HPDE6-E6E7 (cell line): ENCODE measurements at regions not wholly inside any gene's neighbourhood (a gene's known extent, or its start where the extent isn't known, plus 50 kb on each side); places are given as distances from the start of the nearest gene placed in this dataset.

Experiments used
- DNase-seq: peaks from one replicate; pipeline ENCODE4 v3.0.0; 2011; ENCODE audit warnings: missing footprints; ENCODE audit errors: extremely low spot score

DNA sequence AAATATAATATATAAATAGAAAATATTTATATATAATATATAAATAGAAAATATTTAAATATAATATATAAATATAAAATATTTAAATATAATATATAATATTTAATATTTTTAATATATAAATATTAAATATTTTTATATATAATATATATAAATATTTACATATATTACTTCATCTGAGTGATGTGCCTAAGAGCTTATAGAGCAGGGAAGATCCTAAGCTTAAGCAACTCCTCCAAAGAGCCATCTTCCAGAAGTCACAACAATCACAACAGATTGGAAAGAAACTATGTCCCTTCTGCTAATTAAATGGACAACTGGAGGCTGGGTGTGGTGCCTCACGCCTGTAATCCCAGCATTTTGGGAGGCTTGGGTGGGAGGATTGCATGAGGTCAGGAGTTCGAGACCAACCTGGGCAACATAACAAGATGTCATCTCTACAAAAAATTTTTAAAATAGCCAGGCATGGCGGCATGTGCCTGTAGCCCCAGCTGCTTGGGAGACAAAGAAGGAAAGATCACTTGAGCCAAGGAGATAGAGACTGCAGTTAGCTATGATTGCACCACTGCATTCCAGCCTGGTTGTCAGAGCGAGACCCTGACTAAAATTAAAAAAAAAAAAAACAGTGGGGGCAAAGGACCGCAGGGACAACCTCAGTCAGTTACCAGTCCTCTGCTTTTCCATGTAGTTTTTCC is 198.7 kb downstream of the SKIDA1 start:
- DNase-seq = no peak

GRCh38 chr10:21318540-21319167 is 206.8 kb downstream of the SKIDA1 start:
- DNase-seq = no peak

GRCh38 chr10:21317902-21318301 is 207.6 kb downstream of the SKIDA1 start:
- no peak for DNase-seq

GRCh38 chr10:21315645-21316220 is 209.7 kb downstream of the SKIDA1 start:
- DNase-seq = no peak

- no peak for DNase-seq
Observed at GRCh38 chr10:21314906-21315644, 210.4 kb downstream of the SKIDA1 start.

- DNase-seq = no peak
Observed at GRCh38 chr10:21314111-21314626, 211.3 kb downstream of the SKIDA1 start.

DNA sequence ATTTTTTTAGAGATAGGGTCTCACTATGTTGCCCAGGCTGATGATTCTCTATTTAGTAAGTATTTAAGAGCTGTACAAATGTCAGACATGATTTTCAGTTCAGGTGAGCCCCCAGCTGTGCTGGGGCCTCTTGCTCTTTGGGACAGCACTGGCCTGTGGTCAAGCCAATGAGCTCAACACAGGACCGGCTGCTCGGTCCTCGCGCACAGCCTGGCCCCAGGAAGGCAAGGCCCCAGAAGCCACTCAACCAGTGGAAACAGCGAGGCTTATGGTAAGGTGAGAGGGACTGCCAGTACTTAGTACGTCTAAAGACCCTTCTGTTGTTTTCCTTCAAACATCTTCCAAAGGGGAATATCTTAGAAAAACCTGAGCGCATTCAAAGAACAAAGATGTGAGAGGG is 211.8 kb downstream of the SKIDA1 start:
- DNase-seq = no peak

GRCh38 chr10:21311426-21311825 is 214.1 kb downstream of the SKIDA1 start:
- no peak for DNase-seq

DNA sequence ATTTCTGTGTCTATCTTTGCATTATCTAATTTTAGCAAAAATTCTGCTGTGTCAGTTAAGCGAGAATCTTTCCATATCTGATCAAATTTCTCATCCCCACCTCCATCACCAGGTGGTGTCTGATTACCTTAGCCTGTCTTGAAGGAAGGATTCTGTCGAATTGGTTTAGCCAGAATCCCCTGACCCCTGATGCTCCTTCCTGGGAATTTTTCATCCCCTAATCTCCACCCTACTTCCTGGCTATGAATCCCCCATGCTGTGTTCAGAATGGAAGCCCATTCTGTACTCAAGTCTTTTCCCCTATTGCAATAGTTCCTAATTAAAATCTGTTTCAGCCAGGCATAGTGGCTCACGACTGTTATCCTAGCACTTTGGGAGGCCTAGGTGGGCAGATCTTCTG is 216.1 kb downstream of the SKIDA1 start:
- no peak for DNase-seq

GRCh38 chr10:21308946-21309345 is 216.5 kb downstream of the SKIDA1 start:
- DNase-seq = no peak

- DNase-seq = no peak
Observed at GRCh38 chr10:21308018-21308417, 217.5 kb downstream of the SKIDA1 start.

DNA sequence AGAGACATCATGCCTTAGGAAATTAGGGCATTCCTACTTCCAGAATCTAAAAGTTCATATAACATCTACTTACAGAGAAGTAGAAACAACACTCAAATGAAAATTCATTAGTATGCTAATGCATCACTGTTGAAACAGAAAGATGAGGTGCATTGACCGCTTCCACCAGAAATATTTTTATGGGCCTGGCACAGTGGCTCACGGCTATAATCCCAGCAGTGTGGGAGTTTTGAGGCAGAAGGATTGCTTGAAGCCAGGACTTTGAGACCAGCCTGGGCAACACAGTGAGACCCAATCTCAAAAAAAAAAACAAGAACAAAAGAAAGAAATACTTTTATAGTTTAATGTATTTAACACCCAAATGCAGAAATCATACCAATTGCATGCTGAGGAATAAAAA is 220.9 kb downstream of the SKIDA1 start:
- no peak for DNase-seq

DNA sequence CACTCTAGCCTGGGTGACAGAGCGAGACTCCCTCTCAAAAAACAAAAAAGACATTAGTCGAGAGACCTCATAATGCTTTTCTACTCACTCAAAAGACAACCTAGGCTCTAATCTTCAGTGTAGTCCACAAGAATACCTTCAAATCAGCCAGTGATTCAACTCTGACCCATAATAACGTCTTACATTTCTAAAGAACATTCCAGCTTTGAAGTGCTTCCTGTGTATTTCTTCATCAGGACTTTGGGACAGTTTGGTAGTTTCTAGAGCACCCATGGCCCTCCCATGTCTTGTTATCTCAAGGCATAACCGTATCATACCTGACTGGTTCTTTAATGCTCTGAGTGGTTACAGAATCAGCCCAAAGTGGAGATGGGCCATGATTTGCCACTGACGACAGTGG is 221.3 kb downstream of the SKIDA1 start:
- no peak for DNase-seq

DNA sequence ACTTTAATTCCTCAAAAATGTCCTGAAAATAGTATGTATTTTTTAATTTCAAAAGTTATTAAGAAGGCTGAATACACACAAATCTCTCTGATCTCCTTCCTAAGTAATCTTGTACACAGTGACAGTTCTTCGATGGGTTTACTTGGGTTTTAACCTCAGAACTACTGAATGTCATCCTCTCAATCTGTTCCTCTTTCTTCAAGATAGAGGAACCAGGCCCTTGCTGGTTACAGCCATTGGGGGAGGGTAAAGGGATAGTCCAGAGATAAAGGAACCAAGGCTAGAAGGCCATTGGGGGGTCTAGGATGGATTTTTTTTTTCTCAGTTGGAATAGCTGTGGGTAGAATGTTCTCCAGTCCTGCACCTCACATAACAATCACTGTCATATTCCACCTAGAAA is 224.9 kb downstream of the SKIDA1 start:
- no peak for DNase-seq

DNA sequence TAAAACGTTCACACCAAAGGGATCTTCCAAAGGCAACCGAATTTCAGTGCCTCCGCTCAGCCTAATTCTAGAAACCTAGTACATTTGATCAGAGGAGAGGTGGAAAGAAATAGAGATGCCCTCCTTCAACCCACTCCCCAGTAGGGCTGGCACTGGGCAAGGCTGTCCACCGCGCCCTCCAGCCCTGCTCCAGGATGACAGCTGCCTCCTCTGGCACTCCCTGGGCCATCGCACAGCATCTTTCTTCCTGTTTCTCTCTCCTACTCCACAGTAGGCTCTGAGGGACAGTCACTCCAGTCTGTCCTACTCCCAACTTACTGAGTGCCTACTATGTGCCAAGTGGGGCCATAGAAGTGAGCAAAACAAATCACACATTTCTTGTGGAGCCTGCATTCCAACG is 226.2 kb downstream of the SKIDA1 start:
- DNase-seq = no peak

- DNase-seq = no peak
Observed at GRCh38 chr10:21298701-21299100, 226.8 kb downstream of the SKIDA1 start.

- no peak for DNase-seq
Observed at GRCh38 chr10:21297603-21298383, 227.7 kb downstream of the SKIDA1 start.

DNA sequence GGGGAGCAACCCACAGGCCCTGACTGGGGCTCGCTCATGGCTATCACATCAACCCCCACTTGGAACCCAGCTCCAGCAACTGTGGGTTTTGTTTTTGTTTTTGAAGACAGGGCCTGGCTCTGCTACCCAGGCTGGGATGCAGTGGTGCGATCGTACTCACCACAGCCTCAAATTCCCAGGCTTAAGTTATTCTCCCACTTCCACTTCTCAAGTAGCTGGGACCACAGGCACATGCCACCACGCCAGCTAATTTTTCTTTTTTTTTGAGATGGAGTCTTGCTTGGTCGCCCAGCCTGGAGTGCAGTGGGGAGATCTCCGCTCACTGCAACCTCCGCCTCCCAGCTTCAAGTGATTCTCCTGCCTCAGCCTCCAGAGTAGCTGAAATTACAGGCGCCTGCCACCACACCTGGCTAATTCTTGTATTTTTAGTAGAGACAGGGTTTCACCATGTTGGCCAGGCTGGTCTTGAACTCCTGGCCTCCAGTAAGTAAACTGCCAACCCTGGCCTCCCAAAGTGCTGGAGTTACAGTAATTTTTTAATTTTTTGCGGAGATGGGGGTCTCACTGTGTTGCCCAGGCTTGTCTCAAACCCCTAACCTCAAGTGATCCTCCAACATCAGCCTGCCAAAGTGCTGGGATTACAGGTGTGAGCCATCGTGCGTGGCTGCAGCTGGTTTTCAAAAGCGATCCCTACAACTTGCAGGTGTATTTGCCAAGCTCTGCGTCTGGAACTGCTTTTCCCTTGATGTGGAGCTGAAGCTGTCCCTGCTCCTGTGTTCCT is 228.7 kb downstream of the SKIDA1 start:
- DNase-seq = no peak

GRCh38 chr10:21293518-21294356 is 231.7 kb downstream of the SKIDA1 start:
- DNase-seq = no peak
